ENCODE measurements at regions not wholly inside any gene's neighbourhood (a gene's known extent, or its start where the extent isn't known, plus 50 kb on each side); places are given as distances from the start of the nearest gene placed in this dataset.

DNA sequence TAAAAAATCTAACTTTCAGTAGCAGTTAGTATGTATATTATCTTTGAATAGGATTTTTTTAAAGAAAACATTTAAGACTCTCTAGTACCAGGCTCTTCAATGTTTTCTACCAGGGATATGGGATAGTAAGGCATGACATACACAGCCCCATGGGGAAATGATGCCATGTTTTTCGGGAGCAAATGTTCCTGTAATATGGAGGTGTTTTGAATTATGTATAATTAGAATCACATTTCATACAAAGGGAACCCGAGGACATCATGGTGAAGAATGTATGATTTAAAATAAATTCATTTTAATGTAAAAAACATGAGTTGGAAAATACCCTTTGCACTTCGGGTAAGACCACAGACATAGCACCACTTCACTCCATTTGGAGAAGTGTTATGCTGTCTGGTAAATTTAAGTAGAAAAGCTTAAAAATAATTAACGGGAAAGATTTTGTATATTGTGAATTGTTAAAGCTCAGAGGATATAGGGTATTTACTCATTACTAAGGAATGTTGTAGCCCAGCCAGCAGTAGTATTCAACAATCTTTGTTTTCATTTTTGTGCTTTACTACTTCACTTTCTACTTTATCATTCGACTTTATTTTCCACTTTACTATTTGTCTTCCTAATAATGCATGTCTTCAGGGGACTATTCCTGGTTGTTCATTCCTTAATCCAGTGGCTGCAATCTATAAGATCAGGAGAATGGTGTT, 2050.7 kb downstream of the ARAP2 start:
- DNase-seq, result no peak

DNA sequence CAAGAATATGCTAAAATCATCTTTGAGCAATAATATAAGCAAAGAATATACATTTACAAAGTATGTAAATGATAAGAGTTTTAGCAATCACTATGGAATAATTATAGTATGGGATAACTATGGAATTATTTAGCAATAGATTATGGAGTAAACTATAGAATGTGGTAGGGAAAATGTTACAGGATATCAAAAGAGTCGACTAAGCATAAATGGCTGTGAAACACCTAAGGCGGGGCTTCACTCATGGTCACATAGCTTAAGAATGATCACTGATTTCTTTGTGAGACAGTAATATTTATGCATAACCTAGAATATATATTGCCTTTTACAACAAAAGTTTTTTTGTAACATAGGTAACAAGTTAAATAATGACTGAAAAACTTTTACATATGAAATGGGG, 2049.7 kb downstream of the ARAP2 start:
- DNase-seq, result no peak

DNA sequence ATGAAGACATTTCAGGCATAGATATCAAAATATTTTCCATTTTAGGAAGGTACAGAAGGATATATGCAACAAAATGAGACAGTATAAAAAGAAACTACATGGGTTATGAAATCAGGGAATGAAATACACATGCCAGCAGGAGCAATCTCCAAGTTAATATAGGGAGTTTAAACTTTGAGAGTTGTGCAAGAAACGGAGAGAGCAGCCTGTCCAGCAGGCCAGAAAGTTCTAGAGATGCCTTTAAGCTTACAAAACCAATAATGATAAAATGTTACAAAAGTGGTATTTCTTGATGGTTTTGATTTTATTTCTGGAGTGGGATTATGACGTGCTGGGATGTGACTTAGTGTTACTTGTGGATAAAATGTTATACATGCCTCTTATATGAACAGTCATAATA, 2047.9 kb downstream of the ARAP2 start:
- no peak for DNase-seq

DNA sequence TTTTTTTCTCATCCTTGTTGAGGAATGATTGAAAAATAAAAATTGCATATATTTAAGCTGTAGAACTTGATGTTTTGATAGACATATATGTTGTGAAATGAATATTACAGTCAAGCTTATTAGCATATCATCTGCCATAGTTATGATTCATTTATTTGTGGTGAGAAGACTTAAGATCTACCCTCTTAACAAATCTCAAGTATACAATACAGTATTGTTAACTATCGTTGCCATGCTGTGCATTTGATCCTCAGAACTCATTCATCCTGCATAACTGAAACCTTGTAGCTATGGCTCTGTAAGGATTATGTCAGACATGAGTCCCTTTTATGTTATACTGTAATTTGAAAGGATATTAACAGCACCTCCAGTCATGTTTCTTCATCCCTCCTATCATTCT, 2045.3 kb downstream of the ARAP2 start:
- no peak for DNase-seq

DNA sequence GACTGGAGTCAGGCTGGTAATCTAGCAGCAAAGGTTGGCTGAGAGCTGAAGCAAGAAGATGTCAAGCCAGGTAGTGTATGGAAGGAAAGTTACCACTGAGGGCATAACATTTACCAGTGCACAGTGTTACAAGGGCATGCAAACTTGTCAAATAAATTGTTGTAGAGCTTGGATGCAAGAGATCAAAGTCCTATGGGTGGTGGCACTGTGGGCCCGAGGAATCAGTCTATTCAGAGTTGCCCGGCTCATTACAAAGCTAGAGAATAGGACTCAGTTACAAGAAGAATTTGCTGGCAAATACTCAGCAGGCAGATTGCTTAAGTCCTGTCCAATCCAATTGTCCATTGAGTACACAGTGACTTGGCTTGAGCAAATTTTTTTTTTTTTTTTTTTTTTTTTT, 2043.8 kb downstream of the ARAP2 start:
- no peak for DNase-seq

DNA sequence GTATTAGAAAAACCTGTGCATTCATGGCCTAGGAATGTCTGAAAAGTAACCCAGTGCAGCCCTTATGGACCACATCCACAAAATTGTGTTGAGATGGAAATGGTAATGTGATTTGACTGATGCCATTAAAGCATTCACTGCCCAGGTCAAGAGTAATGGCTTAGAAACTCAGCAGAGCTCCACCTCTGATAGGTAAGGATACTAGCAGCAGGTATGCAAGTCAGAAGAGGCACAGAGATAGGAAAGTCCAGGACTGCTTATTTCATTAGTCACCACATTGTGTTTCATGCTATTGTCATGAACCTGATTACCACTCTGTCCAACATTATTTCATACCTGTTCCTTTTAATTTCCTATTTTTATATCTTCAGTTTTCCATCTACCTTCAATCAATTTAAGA, 2042.2 kb downstream of the ARAP2 start:
- no peak for DNase-seq

DNA sequence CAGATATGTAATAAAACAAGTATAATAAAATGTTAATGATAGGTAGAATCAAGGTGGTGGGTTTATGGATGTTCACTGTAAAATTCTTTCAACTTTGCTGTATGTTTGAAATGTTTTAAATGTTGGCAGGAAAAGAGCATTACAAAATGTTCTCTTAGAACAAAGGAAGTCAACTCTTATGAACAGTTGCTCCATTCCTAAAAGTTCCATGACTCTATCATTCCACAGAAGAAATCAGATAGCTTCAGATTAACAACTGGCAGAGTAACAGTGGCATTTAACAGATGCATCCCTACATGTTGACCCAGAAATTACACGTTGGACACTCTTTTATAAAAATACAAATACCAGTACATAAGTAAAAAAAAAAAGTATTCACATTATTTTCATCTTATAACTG, 2023.7 kb downstream of the ARAP2 start:
- DNase-seq, result no peak

DNA sequence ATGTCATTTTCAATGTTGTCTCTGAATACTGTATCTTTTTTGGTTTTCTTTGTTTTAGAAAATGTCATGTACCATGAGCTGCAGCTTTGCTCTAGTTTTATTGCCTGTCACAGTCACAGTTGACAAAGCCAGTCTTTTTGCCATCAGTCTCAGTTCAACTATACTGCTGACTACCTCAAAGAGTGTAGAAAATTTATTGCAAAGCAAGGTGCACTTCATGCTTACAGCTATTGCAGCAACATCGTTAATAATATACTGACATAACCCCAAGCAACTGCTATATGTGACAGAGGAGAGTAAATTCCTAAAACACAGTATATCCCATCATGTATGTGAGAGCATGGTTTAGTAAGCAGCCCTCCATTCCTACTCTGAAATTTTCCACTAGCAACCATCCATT, 2022.3 kb downstream of the ARAP2 start:
- no peak for DNase-seq

DNA sequence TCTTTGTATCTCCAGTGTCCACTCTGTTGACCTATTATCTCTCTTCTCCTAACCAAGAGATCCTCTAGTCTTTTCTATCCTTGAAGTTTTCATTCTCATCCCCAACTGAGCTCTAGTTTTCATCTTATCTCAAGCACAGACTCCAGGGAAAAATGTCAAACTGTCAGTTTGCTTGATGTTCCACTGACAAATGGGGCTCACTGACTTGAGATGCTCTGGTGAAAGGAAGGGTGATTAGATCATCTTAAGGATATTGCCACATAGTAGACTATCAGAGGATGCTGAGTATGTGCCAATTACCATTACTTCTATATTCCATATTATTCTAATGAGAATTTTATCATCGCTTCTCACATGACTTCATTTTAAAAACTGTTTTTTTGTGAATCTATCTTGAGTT, 2008.2 kb downstream of the ARAP2 start:
- no peak for DNase-seq

DNA sequence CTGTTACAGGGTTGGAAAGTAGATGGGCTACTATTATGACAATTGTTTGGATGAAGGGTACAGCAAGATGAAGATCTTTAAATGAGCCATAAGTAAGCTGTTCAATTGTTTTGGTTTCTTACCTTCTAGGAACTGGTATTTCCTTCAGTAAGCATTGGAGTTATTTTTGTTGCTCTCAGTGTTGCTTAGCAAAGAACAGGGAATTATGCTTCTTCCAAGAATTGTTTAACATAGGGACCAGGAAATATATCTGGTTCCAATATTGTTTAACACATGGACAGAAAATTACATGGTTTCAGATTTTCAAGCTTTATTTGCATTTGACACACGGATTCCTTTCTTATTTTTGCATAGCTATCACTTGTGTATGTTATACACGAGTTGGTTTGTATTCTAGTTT, 1999.0 kb downstream of the ARAP2 start:
- no peak for DNase-seq

DNA sequence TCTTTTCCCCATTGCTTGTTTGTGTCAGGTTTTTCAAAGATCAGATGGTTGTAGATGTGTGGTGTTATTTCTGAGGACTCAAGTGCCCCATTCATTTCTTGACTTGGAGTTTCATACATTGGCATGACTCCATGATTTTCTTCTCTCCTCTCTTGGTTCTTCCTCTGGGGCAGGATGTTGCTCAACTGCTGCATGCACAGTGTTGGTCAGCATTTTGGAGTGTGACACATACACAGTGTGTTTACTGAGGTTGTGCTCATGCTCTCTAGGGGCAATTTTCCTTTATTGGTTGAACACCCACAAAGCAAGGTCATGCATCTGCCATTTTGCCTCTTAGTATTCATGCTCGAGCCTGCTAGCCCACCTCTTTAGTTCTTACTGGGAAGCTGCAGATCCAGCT, 1993.8 kb downstream of the ARAP2 start:
- peak; percentile 62 for DNase-seq

DNA sequence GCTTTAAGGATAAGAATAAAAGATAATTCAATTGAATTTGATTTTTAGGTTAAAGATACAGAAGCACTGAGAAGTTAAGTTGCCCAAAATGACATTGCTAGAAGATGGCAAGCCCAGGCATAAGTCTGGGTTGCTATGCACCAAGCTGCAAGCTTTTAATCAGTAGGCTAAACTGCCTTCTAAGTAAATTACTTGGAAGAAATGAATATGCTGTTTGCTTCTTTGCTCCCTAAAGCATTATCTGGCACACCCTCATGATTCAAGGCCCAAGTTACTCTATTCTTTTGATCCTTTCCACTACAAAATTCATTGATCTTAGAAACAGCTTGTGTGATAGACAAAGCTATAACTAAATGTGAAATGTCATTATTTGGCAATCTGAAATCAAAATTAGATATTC, 1991.1 kb downstream of the ARAP2 start:
- no peak for DNase-seq

DNA sequence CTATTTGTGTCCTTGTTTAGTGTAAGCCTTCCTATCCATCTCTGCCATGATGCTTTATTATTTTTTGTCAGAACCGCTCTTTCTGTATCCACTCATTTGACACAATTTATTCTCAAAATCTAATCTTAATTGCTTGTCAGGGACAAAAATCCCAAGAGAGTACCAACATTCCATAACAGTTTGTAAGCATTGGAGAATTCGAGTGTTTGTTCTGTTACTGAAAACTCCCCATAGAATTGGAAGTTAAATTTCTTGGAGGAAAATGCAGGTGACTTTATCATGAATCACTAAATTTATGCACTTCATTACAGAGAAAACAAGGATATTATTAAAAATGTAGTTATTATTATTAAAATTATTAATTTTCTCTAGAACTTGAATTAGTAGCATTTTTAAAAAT, 1986.1 kb downstream of the ARAP2 start:
- DNase-seq, result peak; percentile 1

DNA sequence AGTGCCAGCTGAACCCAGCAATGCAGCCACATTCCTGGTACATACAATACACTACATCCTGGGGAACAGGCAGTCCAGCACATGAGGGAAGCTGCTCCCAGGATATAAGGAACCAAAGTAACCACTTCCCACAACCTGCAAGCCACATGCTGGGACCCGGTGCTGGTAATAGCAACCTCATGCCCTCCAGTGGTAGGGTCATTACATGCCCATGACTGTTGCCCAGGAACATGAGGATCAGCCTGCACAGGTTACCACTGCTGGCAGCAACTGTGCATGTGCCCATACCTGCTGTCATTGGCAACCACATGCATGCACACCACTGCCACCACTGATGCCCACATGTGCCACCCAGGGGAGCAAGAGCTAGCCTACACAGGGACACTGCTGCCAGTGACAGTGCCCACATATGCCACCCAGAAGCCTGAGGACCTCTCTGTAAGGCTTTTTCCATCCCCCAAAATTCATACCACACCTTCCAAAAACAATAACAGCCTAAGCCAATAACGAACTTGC, 1982.5 kb downstream of the ARAP2 start:
- DNase-seq, result no peak

DNA sequence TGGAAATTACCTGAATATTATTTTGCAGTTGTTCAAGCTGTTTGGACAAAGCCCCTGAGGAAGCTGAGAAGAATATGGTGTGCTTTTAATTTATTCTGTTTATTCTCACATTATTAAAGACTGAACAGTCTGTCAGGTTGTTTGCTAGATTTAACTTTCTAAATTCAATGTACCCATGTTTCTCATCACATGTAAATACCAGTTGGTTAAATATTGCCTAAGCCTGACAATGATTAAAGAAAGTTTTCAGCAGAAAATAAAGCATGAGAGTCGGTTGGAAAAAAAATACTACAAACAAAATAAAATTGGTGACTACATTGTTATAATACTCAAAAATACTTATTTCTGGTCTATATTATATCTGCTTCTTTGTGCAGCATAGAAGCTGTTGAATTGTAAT, 1974.7 kb downstream of the ARAP2 start:
- no peak for DNase-seq

DNA sequence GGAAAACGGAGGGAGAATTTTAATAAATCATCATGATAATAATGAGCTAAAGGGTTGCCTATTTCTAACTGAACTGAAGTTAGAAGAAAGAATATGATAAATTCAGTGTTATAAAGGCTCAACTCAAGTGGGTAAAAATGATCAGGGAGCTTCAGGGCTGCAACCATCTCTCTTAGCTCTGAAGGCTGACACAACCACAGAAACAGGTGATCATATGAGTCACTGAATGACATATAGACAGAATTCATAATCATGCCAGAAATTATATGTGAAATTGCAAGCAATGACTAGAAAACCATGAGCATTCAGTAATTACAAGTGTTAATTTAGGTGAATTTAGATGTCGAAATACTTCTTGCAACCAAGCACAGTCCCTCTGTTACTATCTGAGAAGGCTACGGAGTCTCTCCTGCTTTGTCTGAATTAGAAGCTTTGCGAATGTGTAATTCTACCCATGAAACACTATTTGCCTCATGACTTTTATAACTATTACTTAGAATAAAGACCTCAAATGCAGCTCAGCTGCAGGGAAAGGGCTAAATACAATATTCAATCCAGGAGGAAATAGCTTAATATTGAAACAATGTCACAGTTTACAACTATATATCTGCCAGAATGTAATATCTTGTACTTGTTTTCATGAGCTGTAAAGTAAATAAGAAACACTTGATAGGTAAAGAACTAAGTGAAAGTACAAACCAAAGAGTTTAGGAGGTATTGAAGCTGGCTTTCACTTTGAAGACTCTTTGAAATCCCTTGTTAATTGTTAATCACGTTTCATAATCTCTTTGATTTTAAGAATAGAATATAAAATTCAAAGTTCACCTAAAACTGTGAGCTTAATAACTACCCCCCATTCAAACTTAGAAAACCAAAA, 1972.6 kb downstream of the ARAP2 start:
- peak; percentile 1 for DNase-seq

DNA sequence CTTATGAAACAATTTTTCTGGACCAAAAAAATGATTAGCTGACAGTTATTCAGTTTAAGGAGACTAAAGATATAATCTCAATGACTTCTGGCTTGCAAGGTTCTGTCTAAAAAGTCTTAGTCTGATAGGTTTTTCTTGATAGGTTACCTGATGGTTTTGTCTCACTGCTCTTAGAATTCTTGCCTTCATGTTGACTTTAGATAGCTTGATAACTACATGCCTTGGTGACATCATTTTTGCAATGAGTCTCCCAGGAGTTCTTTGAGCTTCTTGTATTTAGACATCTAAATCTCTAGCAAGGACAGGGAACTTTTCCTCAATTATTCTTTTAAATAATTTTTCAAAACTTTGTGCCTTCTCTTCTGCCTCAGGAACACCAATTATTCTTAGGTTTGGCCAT, 1965.3 kb downstream of the ARAP2 start:
- no peak for DNase-seq

DNA sequence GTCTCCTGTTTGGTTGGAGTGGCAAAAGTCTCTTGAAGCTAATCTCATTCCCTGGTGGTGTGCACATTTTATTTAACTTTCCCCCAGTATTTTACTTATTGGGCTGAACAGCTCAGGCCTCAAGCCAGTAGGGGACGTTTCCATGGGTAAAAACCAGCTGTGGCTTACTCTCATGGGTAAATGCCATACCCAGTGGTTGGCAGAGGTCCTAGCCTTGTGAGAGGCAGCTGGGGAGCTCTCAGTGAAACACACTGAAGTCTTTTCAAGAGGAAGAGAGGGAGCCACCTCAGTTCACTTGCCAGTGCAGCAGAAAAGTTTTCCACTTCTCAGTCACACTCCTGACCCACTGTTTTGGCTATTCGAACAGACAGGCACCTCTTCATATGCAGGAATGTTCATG, 1964.2 kb downstream of the ARAP2 start:
- no peak for DNase-seq

DNA sequence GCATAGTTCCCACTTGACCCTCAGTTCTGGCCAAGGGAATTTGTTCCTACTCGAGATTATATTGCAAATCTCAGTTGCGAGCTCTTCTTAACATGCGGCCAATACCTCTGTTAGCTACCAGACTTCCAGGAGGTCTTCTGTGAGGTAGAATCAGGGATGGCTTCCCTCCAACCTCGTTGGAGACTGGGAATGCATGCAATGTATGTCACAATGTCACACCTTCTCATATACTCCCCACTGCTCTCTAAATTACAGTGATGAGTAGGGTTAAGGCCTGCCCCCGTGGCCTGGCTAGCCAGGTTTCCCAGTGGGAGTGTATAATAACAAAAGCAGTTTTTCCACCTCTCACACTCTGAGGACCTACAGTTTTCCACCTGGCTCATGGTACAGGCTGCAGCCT, 1962.5 kb downstream of the ARAP2 start:
- no peak for DNase-seq

DNA sequence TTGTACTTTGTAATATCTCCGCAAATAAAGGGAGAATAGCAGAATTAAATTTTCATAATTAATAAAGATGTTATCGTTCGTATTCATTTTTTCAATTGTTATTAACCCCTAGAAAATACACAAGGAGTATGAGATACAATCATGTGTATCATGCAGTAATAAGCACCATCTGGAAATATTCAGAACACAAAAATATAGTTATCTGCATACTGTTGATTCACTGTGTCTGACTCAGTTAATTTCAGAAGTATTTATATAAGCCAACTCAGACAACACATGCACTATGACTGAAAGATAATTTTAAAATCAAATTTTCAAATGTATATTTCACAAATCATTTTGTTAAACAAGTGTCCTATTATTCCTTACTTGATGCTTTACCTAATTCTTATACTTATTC, 1954.8 kb downstream of the ARAP2 start:
- DNase-seq, result no peak

DNA sequence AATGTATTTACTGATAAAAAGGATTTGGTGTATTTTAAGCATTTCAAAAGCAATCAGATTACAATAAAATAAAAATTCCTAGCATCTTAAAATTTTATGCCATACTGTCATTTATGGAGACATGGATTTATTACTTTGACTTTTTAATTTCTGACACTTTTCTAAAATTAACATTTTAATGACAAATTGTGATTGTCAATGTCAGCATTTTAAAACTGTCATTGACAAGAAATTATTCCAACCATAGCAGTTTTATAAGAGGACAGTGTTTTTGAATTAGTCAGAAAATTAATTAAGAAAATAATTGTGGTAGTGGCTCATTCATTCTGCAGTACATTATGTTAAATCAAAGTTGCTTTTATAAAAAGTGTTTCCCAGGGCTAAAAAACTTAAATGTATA, 1954.4 kb downstream of the ARAP2 start:
- DNase-seq, result no peak

DNA sequence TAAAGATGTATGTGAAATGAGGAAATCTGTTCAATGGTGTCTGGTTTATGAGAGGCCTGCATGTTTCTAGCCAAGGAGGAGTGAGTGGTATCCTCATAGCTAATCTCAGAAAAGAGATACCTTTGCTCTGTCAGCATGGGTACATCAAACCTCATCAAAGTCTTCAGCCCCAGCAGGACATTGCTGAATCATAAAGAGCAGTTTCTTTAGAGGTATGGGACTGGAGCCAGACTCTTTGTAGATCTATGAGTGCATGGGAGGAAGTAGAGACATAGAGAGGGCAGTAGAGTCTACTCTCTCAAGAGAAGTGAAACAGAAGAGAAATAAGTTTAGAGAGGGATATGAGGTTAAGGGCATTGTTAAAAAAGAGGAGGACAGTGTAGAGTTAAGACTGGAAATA, 1950.9 kb downstream of the ARAP2 start:
- no peak for DNase-seq

DNA sequence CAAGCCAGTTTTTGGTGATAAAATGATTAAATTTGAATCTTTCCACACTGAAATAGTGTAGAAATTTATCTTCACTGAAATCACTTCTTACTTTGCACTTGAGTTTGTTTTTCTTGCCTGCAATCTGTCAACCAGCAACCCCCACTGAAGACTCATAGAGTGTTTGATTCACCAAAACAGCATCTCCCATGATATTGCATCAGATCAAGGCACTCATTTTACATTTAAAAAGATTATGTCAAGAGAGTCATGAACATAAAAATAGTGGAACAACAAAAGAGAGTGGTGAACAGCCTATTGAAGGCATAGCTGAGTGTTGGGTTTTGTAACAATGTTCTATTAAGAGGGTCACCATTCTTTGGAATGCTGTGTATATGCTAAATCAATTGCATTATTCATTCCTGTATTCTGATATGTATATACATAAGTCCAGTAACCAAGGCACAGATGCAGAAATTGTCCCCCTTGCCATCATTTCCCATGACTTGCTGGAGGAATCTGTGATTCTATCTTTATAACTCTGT, 1934.9 kb downstream of the ARAP2 start:
- no peak for DNase-seq

DNA sequence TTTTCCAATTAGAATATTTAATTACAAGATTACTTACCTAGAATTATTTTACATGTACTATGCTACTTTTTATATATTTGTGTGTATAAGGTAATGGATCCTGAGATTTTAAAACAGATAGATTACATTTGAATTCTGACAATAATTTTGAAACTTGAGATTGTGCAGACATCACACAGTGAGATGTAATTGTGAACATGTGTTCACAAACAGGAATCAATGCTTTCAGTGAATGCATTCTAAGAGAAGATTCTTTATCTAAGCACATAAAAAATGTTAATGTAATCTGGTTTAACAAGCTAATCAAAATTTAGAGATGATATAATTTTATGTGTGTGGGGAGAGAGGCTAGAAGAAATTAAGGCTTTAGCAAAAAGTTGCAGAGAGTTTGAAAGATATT, 1925.5 kb downstream of the ARAP2 start:
- DNase-seq, result no peak
